ENCODE measurements at regions not wholly inside any gene's neighbourhood (a gene's known extent, or its start where the extent isn't known, plus 50 kb on each side); places are given as distances from the start of the nearest gene placed in this dataset.

GRCh38 chr3:30954426-30954825 is 60.0 kb upstream of the GADL1 start:
- H3K18ac ChIP-seq (ENCODE audit: low read depth in 1 of 2, low read length in 2 of 2): no peak overlapping the region
- no peak overlapping the region for H3K4me2 ChIP-seq (ENCODE audit: low read length, poor library complexity, severe bottlenecking)
- no peak overlapping the region for H3K23ac ChIP-seq (ENCODE audit: low read length in 2 of 2)
- no peak overlapping the region for H3K27ac ChIP-seq (ENCODE audit: low read length, poor library complexity, severe bottlenecking)
- 100% methylated on average over 1 of the region's 1 CpG for WGBS
- no peak overlapping the region for H2AK5ac ChIP-seq (ENCODE audit: low read length, severe bottlenecking)
- H3K14ac ChIP-seq (ENCODE audit: low read length in 2 of 2): no peak overlapping the region
- H3K4ac ChIP-seq (ENCODE audit: low read depth in 1 of 2, low read length in 2 of 2): no peak overlapping the region
- no peaks in the 10 kb centered on the region for H3K36me3 ChIP-seq (ENCODE audit: control insufficient read depth in 1 of 2, insufficient read depth in 2 of 2, low read depth in 1 of 2, low read length in 2 of 2)
- no peaks in the 10 kb centered on the region for H3K27me3 ChIP-seq (ENCODE audit: control insufficient read depth in 1 of 2, insufficient read depth in 1 of 2, low read length in 2 of 2)
- no peak overlapping the region for H2BK12ac ChIP-seq (ENCODE audit: low read length in 2 of 2)
- no peak overlapping the region for H2BK120ac ChIP-seq (ENCODE audit: low read depth, low read length)
- no peak overlapping the region for H2BK15ac ChIP-seq (ENCODE audit: low read depth, poor library complexity, severe bottlenecking)
- H4K91ac ChIP-seq (ENCODE audit: low read length): no peak overlapping the region
- no peak overlapping the region for H2BK5ac ChIP-seq (ENCODE audit: low read depth, low read length, poor library complexity, severe bottlenecking)
- H2AFZ ChIP-seq (ENCODE audit: low read depth, low read length): no peak overlapping the region
- no peak overlapping the region for H3K4me3 ChIP-seq (ENCODE audit: insufficient read depth in 1 of 2, low read depth in 1 of 2, low read length in 2 of 2)
- no peak overlapping the region for H3K9ac ChIP-seq (ENCODE audit: low read length)
- peaks cover 19% of the 10 kb centered on the region for H3K9me3 ChIP-seq (ENCODE audit: control insufficient read depth, low read length)
- H3K79me1 ChIP-seq (replicated peaks; ENCODE audit: low read length, poor library complexity, severe bottlenecking): no peaks in the 10 kb centered on the region
- no peak for DNase-seq
- no peaks in the 10 kb centered on the region for H3K4me1 ChIP-seq (ENCODE audit: control insufficient read depth, insufficient read depth, low read depth, low read length)
- no peak overlapping the region for H4K8ac ChIP-seq (ENCODE audit: low read length)

GRCh38 chr3:30962084-30962483 is 67.6 kb upstream of the GADL1 start:
- Histone ChIP-seq H3K36me3 (ENCODE audit: control insufficient read depth in 1 of 2, insufficient read depth in 2 of 2, low read depth in 1 of 2, low read length in 2 of 2) (no peaks in the 10 kb centered on the region), H3K23ac (ENCODE audit: low read length in 2 of 2) (no peak overlapping the region), H3K4me2 (ENCODE audit: low read length, poor library complexity, severe bottlenecking) (no peak overlapping the region), H3K27me3 (ENCODE audit: control insufficient read depth in 1 of 2, insufficient read depth in 1 of 2, low read length in 2 of 2) (peaks cover 0 to 5% of the 10 kb centered on the region in 2 experiments), H3K27ac (ENCODE audit: low read length, poor library complexity, severe bottlenecking) (no peak overlapping the region), H3K79me1 (replicated peaks; ENCODE audit: low read length, poor library complexity, severe bottlenecking) (no peaks in the 10 kb centered on the region), H3K14ac (ENCODE audit: low read length in 2 of 2) (no peak overlapping the region), H4K91ac (ENCODE audit: low read length) (no peak overlapping the region), H3K9me3 (ENCODE audit: control insufficient read depth, low read length) (peaks cover 22% of the 10 kb centered on the region), H3K4me3 (ENCODE audit: insufficient read depth in 1 of 2, low read depth in 1 of 2, low read length in 2 of 2) (no peak overlapping the region), H3K4me1 (ENCODE audit: control insufficient read depth, insufficient read depth, low read depth, low read length) (no peaks in the 10 kb centered on the region), H3K9ac (ENCODE audit: low read length) (peak overlapping the region; percentile 37), H2BK120ac (ENCODE audit: low read depth, low read length) (no peak overlapping the region), H2AFZ (ENCODE audit: low read depth, low read length) (no peak overlapping the region), H3K18ac (ENCODE audit: low read depth in 1 of 2, low read length in 2 of 2) (no peak overlapping the region), H4K8ac (ENCODE audit: low read length) (no peak overlapping the region), H2BK15ac (ENCODE audit: low read depth, poor library complexity, severe bottlenecking) (no peak overlapping the region), H3K4ac (ENCODE audit: low read depth in 1 of 2, low read length in 2 of 2) (no peak overlapping the region), H2AK5ac (ENCODE audit: low read length, severe bottlenecking) (no peak overlapping the region), H2BK12ac (ENCODE audit: low read length in 2 of 2) (no peak overlapping the region), H2BK5ac (ENCODE audit: low read depth, low read length, poor library complexity, severe bottlenecking) (no peak overlapping the region)
- DNase-seq: no peak
- WGBS: 94% methylated on average over 2 of the region's 2 CpGs

DNA sequence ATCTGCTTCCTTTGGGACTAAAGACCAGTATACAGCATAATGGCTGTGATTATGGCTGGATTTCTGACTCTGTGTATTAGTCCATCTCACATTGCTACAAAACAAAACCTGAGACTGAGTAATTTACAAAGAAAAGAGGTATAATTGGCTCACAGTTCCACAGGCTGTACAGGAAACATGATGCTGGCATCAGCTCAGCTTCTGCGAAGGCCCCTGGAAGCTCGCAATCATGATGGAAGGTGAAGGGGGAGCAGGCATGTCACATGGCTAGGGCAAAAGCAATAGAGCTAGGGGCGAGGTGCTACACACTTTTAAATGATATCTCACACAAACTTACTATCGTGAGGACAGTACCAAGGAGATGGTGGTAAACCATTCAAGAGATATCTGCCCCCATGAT is 68.0 kb upstream of the GADL1 start:
- no peak overlapping the region for H3K4ac ChIP-seq (ENCODE audit: low read depth in 1 of 2, low read length in 2 of 2)
- no peaks in the 10 kb centered on the region for H3K79me1 ChIP-seq (replicated peaks; ENCODE audit: low read length, poor library complexity, severe bottlenecking)
- no peak for DNase-seq
- peaks cover 19% of the 10 kb centered on the region for H3K9me3 ChIP-seq (ENCODE audit: control insufficient read depth, low read length)
- H2BK15ac ChIP-seq (ENCODE audit: low read depth, poor library complexity, severe bottlenecking): no peak overlapping the region
- H3K14ac ChIP-seq (ENCODE audit: low read length in 2 of 2): no peak overlapping the region
- H3K4me2 ChIP-seq (ENCODE audit: low read length, poor library complexity, severe bottlenecking): no peak overlapping the region
- H4K8ac ChIP-seq (ENCODE audit: low read length): no peak overlapping the region
- H2AK5ac ChIP-seq (ENCODE audit: low read length, severe bottlenecking): no peak overlapping the region
- peaks cover 0 to 5% of the 10 kb centered on the region in 2 experiments for H3K27me3 ChIP-seq (ENCODE audit: control insufficient read depth in 1 of 2, insufficient read depth in 1 of 2, low read length in 2 of 2)
- WGBS: 89% methylated on average over 4 of the region's 4 CpGs
- H3K18ac ChIP-seq (ENCODE audit: low read depth in 1 of 2, low read length in 2 of 2): no peak overlapping the region
- no peak overlapping the region for H3K27ac ChIP-seq (ENCODE audit: low read length, poor library complexity, severe bottlenecking)
- no peak overlapping the region for H4K91ac ChIP-seq (ENCODE audit: low read length)
- H2AFZ ChIP-seq (ENCODE audit: low read depth, low read length): no peak overlapping the region
- H3K36me3 ChIP-seq (ENCODE audit: control insufficient read depth in 1 of 2, insufficient read depth in 2 of 2, low read depth in 1 of 2, low read length in 2 of 2): no peaks in the 10 kb centered on the region
- no peaks in the 10 kb centered on the region for H3K4me1 ChIP-seq (ENCODE audit: control insufficient read depth, insufficient read depth, low read depth, low read length)
- H3K9ac ChIP-seq (ENCODE audit: low read length): no peak overlapping the region
- H2BK120ac ChIP-seq (ENCODE audit: low read depth, low read length): no peak overlapping the region
- no peak overlapping the region for H2BK12ac ChIP-seq (ENCODE audit: low read length in 2 of 2)
- H3K4me3 ChIP-seq (ENCODE audit: insufficient read depth in 1 of 2, low read depth in 1 of 2, low read length in 2 of 2): no peak overlapping the region
- H2BK5ac ChIP-seq (ENCODE audit: low read depth, low read length, poor library complexity, severe bottlenecking): no peak overlapping the region
- H3K23ac ChIP-seq (ENCODE audit: low read length in 2 of 2): no peak overlapping the region

GRCh38 chr3:30963223-30963722 is 68.8 kb upstream of the GADL1 start:
- no peak overlapping the region for H2BK12ac ChIP-seq (ENCODE audit: low read length in 2 of 2)
- H2BK15ac ChIP-seq (ENCODE audit: low read depth, poor library complexity, severe bottlenecking): no peak overlapping the region
- no peak overlapping the region for H4K8ac ChIP-seq (ENCODE audit: low read length)

More at GRCh38 chr3:30963223-30963722, 68.8 kb upstream of the GADL1 start:
- H2BK5ac ChIP-seq (ENCODE audit: low read depth, low read length, poor library complexity, severe bottlenecking): no peak overlapping the region
- H2AFZ ChIP-seq (ENCODE audit: low read depth, low read length): no peak overlapping the region
- H3K4me1 ChIP-seq (ENCODE audit: control insufficient read depth, insufficient read depth, low read depth, low read length): no peaks in the 10 kb centered on the region
- H3K9ac ChIP-seq (ENCODE audit: low read length): no peak overlapping the region
- DNase-seq: no peak
- no peak overlapping the region for H2BK120ac ChIP-seq (ENCODE audit: low read depth, low read length)
- no peak overlapping the region for H4K91ac ChIP-seq (ENCODE audit: low read length)
- no peak overlapping the region for H3K18ac ChIP-seq (ENCODE audit: low read depth in 1 of 2, low read length in 2 of 2)
- no peak overlapping the region for H3K14ac ChIP-seq (ENCODE audit: low read length in 2 of 2)
- peaks cover 0 to 5% of the 10 kb centered on the region in 2 experiments for H3K27me3 ChIP-seq (ENCODE audit: control insufficient read depth in 1 of 2, insufficient read depth in 1 of 2, low read length in 2 of 2)
- no peak overlapping the region for H3K4ac ChIP-seq (ENCODE audit: low read depth in 1 of 2, low read length in 2 of 2)
- H3K79me1 ChIP-seq (replicated peaks; ENCODE audit: low read length, poor library complexity, severe bottlenecking): no peaks in the 10 kb centered on the region
- no peak overlapping the region for H3K23ac ChIP-seq (ENCODE audit: low read length in 2 of 2)
- H2AK5ac ChIP-seq (ENCODE audit: low read length, severe bottlenecking): no peak overlapping the region
- no peak overlapping the region for H3K4me2 ChIP-seq (ENCODE audit: low read length, poor library complexity, severe bottlenecking)
- peaks cover 15% of the 10 kb centered on the region for H3K9me3 ChIP-seq (ENCODE audit: control insufficient read depth, low read length)
- no peak overlapping the region for H3K4me3 ChIP-seq (ENCODE audit: insufficient read depth in 1 of 2, low read depth in 1 of 2, low read length in 2 of 2)
- H3K36me3 ChIP-seq (ENCODE audit: control insufficient read depth in 1 of 2, insufficient read depth in 2 of 2, low read depth in 1 of 2, low read length in 2 of 2): no peaks in the 10 kb centered on the region
- no peak overlapping the region for H3K27ac ChIP-seq (ENCODE audit: low read length, poor library complexity, severe bottlenecking)
